ENCODE measurements at regions not wholly inside any gene's neighbourhood (a gene's known extent, or its start where the extent isn't known, plus 50 kb on each side); places are given as distances from the start of the nearest gene placed in this dataset.

DNA sequence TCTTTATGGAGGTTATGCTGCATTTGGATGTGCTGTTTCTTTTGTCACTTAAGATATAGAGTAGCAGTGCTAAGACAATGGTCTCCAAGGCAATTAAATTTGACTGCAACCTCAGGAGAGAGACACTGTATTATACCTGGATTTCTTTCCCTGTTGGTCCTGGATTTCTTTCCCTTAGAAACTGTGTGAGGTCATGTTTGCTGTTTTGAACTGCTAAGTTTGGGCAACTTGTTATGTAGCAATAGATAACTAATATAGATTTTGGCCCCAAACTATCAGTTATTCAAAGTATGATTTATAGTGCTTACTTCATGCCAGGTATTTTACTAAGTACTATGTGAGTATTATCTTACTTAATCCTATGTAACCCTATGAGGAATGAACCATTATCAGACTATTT is 458.4 kb downstream of the HS3ST3B1 start:
- Histone ChIP-seq H3K4me1 (peaks cover 12% of the 10 kb centered on the region), H3K4me3 (no peak overlapping the region), H4K20me1 (0 out of 2 replicates have a peak, but pooled peaks cover 4% of the 10 kb centered on the region), H3K4me2 (no peak overlapping the region), H3K27me3 (peaks cover 43% of the 10 kb centered on the region), H3K27ac (no peak overlapping the region), H3K9me3 (no peaks in the 10 kb centered on the region), H3K36me3 (no peaks in the 10 kb centered on the region), H3K9ac (no peak overlapping the region)
- no peak for TF ChIP-seq Cebpa-rat (IDR thresholded peaks at IDR 0.05)

DNA sequence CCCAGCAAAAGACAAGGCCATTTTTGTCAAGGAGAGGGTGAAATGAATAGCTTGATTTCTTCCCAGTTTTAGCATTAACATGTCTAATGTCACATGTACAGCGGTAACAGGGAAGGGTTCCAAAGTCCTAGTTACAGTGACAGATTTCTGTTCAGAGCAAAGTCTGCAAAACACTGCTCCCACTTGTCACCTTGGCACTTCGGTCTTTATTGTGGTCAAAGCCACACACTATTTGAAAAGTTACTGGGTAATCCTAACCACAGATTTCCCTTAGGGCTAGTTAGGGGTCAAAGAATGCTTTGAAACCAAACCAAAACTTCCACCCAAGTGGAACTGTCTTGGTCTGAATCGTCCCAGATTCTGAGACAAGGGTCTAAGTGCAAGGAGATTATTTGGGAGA is 455.6 kb downstream of the HS3ST3B1 start:
- Histone ChIP-seq H3K27ac (no peak overlapping the region), H3K4me2 (peak overlapping the region; percentile 34), H3K27me3 (peaks cover 49% of the 10 kb centered on the region), H3K9ac (no peak overlapping the region), H4K20me1 (0 out of 2 replicates have a peak, but pooled peaks cover 4% of the 10 kb centered on the region), H3K36me3 (no peaks in the 10 kb centered on the region), H3K4me1 (peaks cover 12% of the 10 kb centered on the region), H3K9me3 (peaks cover 9% of the 10 kb centered on the region), H3K4me3 (no peak overlapping the region)
- TF ChIP-seq Cebpa-rat (IDR thresholded peaks at IDR 0.05), result no peak

DNA sequence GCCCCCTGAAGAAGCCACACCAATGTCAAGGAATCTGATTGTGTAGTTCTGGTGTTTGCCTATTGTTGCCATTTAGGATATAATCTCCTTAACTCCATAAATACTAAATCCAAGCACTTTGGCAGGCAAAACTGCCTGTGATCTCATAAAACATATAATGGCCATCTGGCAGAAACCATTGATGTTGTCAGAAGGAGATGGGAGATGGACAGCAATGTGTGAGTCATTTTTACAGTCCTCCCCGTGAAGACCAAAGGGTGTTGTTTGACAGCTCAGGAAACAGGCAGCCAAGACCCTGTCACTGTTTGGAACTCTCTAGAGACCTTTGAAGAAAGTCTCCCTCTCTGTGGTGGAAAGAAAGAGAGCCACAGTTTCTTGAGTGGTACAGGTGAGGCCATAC is 454.1 kb downstream of the HS3ST3B1 start:
- Histone ChIP-seq H3K4me3 (no peak overlapping the region), H3K9ac (no peak overlapping the region), H3K27me3 (peaks cover 42% of the 10 kb centered on the region), H4K20me1 (0 out of 2 replicates have a peak, but pooled peaks cover 4% of the 10 kb centered on the region), H3K27ac (no peak overlapping the region), H3K9me3 (peaks cover 12% of the 10 kb centered on the region), H3K4me2 (no peak overlapping the region), H3K36me3 (no peaks in the 10 kb centered on the region), H3K4me1 (peaks cover 12% of the 10 kb centered on the region)
- no peak for TF ChIP-seq Cebpa-rat (IDR thresholded peaks at IDR 0.05)

DNA sequence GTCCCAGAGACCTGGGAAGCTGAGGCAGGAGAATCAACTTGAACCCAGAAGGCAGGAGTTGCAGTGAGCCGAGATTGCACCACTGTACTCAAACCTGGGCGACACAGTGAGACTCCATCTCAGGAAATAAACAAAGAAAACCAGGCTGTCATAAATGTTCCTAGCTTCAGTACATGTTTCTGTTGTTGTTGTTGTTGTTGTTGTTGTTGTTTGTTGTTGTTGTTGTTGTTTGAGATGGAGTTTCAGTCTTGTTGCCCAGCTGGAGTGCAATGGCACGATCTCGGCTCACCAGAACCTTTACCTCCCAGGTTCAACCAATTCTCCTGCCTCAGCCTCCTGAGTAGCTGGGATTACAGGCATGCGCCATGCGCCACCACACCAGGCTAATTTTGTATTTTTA is 452.5 kb downstream of the HS3ST3B1 start:
- TF ChIP-seq Cebpa-rat (IDR thresholded peaks at IDR 0.05), result no peak
- Histone ChIP-seq H3K4me1 (peaks cover 12% of the 10 kb centered on the region), H3K4me2 (no peak overlapping the region), H3K27me3 (peaks cover 36% of the 10 kb centered on the region), H3K36me3 (no peaks in the 10 kb centered on the region), H3K9me3 (peaks cover 12% of the 10 kb centered on the region), H3K27ac (no peak overlapping the region), H4K20me1 (0 out of 2 replicates have a peak, but pooled peaks cover under 1% of the 10 kb centered on the region), H3K4me3 (no peak overlapping the region), H3K9ac (no peak overlapping the region)

DNA sequence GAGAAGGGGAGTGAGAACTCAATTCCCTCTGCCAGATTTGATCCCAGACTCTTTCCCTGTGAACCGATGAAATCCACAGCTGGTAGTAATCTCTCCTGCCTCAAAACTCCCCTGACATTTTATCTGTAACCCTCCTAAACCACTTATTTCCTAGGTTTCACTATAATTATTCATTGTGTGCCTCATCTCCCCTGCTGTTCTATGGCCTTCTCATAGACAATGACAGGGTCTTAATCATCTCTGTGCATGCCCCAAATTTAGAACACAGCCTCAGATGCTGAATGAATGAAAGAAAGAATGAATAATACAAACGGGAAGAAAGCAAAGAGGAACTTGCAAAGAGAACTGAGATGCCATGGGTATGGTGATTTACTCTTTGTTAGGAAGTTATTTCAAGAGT is 451.1 kb downstream of the HS3ST3B1 start:
- no peaks in the 10 kb centered on the region for H3K36me3 ChIP-seq
- H4K20me1 ChIP-seq, result no peaks in the 10 kb centered on the region
- H3K4me2 ChIP-seq, result no peak overlapping the region
- TF ChIP-seq Cebpa-rat (IDR thresholded peaks at IDR 0.05), result no peak
- H3K9me3 ChIP-seq, result peaks cover 12% of the 10 kb centered on the region
- H3K4me1 ChIP-seq, result peaks cover 12% of the 10 kb centered on the region
- peaks cover 29% of the 10 kb centered on the region for H3K27me3 ChIP-seq
- no peak overlapping the region for H3K9ac ChIP-seq
- H3K4me3 ChIP-seq, result no peak overlapping the region
- no peak overlapping the region for H3K27ac ChIP-seq

DNA sequence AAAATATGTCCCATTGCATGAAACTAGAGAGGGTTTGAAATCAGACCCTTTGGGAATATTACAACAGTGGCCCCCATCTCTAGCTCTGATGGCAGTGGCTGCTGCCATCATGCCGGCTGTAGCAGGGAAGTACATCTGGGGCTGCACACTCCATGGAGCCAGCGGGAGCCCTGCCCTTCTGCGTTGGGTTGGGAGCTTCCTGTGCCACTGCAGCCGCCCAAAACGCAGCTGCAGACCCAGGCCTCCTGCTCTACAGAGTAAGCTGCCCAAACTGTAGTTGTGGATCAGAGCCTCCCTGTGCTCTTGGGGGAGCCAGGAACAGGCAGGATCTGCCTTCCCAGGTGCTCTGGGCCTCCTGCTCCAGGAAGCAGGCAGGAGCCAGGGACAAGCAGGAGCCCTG is 450.0 kb downstream of the HS3ST3B1 start:
- TF ChIP-seq Cebpa-rat (IDR thresholded peaks at IDR 0.05), result no peak
- peaks cover 4% of the 10 kb centered on the region; the same call in 1 of the 2 replicates for H3K4me1 ChIP-seq
- no peak overlapping the region for H3K27ac ChIP-seq

DNA sequence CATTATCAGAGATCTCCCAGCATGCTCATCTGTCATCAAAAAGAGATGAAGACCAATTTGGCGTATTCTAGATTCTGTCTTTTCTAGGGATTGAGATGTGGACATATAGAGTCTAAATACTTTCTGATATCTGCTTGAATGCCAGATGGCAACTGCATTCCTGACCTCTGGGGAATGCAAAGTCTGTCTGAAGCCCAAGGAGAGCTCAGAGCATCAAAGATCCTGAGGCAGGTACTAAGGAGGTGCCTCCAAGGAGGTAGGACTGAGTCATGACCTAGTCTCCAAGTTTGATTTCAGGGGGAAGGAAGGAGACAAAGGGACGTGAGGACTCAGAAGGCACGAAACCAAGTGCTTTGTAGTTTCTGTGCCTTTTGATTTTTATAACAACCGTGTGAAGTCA is 448.4 kb downstream of the HS3ST3B1 start:
- Histone ChIP-seq H3K4me3 (no peak overlapping the region), H3K9me3 (peaks cover 12% of the 10 kb centered on the region), H4K20me1 (no peaks in the 10 kb centered on the region), H3K27me3 (peaks cover 6% of the 10 kb centered on the region), H3K4me2 (no peak overlapping the region), H3K9ac (no peak overlapping the region), H3K27ac (no peak overlapping the region), H3K36me3 (no peaks in the 10 kb centered on the region), H3K4me1 (no peaks in the 10 kb centered on the region)
- no peak for TF ChIP-seq Cebpa-rat (IDR thresholded peaks at IDR 0.05)

More for the DNA sequence above, 450.0 kb downstream of the HS3ST3B1 start:
- Histone ChIP-seq H3K4me3 (no peak overlapping the region), H3K4me2 (no peak overlapping the region), H3K36me3 (no peaks in the 10 kb centered on the region), H3K27me3 (peaks cover 20% of the 10 kb centered on the region), H3K9me3 (peaks cover 12% of the 10 kb centered on the region), H3K9ac (no peak overlapping the region), H4K20me1 (no peaks in the 10 kb centered on the region)

DNA sequence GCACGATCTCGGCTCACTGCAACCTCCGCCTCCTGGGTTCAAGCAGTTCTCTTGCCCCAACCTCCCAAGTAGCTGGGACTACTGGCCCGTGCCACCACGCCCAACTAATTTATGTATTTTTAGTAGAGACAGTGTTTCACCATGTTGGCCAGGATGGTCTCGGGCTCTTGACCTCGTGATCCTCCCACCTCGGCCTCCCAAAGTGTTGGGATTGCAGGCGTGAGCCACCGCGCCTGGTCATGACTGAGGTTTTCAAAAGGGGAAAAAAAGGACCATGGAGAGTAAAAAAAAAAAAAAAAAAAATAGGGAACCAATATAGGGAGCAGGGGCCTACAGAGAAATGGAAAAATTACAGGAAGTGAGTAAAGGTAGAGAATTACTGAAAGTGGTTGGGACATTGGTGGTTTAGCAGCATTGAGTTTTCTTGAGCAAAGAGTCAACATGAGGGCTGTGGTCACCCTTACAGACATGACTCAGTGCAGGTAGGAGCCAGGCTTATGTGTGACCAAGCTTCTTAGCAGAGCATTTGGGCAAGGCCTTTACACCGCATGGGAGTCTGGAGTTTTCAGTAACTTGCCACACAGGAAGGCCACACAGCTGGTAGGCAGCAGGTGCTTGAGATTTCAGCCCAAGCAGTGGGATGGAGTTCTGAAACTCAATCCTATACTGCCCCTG is 447.3 kb downstream of the HS3ST3B1 start:
- TF ChIP-seq Cebpa-rat (IDR thresholded peaks at IDR 0.05), result no peak
- H4K20me1 ChIP-seq, result no peaks in the 10 kb centered on the region
- H3K27ac ChIP-seq, result no peak overlapping the region
- no peak overlapping the region for H3K4me2 ChIP-seq
- no peaks in the 10 kb centered on the region for H3K36me3 ChIP-seq
- H3K27me3 ChIP-seq, result no peaks in the 10 kb centered on the region
- H3K9me3 ChIP-seq, result peaks cover 12% of the 10 kb centered on the region
- H3K4me1 ChIP-seq, result peaks cover 6% of the 10 kb centered on the region
- no peak overlapping the region for H3K9ac ChIP-seq
- H3K4me3 ChIP-seq, result no peak overlapping the region

DNA sequence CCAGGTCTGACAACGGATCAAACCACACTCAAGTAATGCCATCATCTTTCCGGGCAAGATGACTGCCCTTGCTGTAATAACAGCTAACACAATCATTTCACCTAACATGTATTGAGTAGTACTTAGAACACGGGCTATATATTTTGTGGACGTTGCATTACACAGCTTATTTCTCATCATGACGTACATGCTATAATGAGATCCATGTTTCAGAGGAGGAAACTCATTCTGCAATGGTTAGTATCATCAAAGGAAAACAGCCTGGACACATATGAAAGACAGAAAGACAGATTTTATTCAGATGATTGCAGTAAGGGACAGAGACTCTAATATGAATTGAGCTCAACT is 446.7 kb downstream of the HS3ST3B1 start:
- Histone ChIP-seq H3K4me2 (no peak overlapping the region), H3K9me3 (peaks cover 12% of the 10 kb centered on the region), H3K36me3 (no peaks in the 10 kb centered on the region), H3K9ac (no peak overlapping the region), H3K4me3 (no peak overlapping the region), H4K20me1 (no peaks in the 10 kb centered on the region), H3K27me3 (no peaks in the 10 kb centered on the region), H3K27ac (no peak overlapping the region), H3K4me1 (peaks cover 12% of the 10 kb centered on the region)
- TF ChIP-seq Cebpa-rat (IDR thresholded peaks at IDR 0.05), result no peak

DNA sequence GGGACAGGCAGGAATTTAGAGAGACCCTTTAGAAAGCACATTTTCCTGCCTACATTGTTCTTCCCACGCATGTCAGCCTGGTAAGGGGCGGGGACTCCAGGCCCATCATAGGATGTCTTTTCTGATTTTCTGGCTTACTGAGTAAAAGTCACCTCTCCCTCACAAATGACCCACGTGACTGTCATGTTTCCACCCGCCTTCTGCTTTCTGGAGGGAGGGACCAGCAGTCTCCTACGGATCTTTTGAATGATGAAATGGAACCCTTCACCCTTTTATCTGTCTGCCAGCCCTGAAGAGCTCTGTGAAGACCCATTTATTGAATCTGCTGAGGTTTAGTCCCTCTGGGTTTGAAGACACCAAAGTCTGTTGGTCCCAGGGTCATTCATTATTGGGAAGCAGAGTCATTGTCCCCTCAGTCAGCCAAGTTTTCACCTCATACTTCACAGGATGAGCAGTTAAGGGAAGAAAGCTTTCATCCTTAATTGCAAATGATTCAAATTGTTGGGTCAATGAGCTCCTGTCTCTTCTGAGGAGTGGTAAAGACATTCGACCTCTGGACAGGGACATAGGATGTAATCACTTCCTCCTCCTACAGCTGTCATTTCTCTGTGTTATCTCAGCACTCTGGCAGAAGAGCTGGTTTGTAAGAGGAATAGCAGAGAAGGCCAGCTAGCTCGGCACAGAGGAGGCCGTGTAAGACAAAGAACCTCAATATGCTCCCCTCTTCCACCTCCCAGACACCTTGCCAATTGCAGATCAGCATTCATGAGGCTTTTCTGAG is 446.1 kb downstream of the HS3ST3B1 start:
- TF ChIP-seq Cebpa-rat (IDR thresholded peaks at IDR 0.05), result no peak
- Histone ChIP-seq H3K27ac (no peak overlapping the region), H3K4me3 (no peak overlapping the region), H3K27me3 (no peaks in the 10 kb centered on the region), H3K36me3 (no peaks in the 10 kb centered on the region), H3K4me1 (peaks cover 12% of the 10 kb centered on the region), H3K9ac (no peak overlapping the region), H3K9me3 (peaks cover 9% of the 10 kb centered on the region), H4K20me1 (no peaks in the 10 kb centered on the region), H3K4me2 (no peak overlapping the region)
